ENCODE measurements at regions not wholly inside any gene's neighbourhood (a gene's known extent, or its start where the extent isn't known, plus 50 kb on each side); places are given as distances from the start of the nearest gene placed in this dataset.

DNA sequence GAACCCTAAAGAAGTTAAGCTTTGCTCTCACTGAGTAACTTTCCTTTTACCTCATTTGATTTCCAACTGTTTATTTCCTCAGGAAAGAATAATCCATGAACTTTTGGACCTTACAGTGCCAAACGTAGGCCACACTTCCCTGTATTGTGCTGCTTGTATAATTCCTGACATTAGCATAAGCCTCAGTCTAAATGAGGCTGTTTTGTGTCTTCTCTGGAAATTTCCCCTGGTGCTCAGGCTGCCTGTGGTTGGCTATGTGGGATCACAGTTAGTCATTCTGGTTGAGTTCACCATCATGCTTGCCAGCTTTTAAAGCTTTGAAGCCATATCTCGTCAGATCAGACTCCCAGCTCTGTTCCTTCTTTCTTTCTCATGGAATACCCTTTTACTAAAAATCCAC is 107.0 kb downstream of the FAM76B start:
- peak; percentile 41 for ATAC-seq (ENCODE audit: low FRiP score)

DNA sequence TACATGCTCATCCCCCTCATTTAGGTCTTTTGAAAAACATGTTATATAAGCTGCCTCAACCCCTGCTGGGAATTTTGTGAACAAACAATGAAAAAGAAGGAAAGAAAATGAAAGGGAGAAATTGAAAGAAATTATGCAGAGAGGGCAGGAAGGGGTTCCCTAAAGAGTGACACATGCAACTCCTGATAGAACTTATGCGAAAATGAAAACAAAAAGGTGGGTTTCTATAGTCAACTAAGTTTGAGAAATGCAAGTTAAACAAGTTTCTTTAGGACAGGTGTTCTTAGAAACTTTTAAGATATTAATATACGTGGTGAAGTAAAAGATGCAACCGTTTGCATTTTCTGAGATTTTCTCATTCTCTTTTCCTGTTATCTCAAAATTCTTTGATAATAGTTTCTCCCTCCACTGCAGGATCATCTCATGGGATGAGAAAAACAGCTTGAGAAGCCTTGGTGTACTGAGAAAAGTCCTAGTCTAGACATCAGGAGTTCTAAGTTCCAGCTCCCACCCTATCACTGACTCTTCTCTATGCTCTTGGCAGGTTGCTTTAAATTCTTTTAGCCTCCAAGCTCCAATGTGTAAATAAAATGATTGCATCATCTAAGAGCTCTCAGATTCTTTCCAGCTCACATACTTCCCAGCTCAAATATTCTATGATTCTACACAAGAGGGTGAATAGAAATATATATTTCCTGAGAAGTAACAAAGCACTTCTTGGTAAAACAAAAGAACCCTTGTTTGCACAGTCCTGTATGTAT is 109.2 kb downstream of the FAM76B start:
- TF ChIP-seq, protein P1, sequence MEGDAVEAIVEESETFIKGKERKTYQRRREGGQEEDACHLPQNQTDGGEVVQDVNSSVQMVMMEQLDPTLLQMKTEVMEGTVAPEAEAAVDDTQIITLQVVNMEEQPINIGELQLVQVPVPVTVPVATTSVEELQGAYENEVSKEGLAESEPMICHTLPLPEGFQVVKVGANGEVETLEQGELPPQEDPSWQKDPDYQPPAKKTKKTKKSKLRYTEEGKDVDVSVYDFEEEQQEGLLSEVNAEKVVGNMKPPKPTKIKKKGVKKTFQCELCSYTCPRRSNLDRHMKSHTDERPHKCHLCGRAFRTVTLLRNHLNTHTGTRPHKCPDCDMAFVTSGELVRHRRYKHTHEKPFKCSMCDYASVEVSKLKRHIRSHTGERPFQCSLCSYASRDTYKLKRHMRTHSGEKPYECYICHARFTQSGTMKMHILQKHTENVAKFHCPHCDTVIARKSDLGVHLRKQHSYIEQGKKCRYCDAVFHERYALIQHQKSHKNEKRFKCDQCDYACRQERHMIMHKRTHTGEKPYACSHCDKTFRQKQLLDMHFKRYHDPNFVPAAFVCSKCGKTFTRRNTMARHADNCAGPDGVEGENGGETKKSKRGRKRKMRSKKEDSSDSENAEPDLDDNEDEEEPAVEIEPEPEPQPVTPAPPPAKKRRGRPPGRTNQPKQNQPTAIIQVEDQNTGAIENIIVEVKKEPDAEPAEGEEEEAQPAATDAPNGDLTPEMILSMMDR (IDR thresholded peaks at IDR 0.05), result no peak
- peak; percentile 81 for ATAC-seq (ENCODE audit: low FRiP score)

More for the DNA sequence above, 107.0 kb downstream of the FAM76B start:
- TF ChIP-seq, protein P1 (IDR thresholded peaks at IDR 0.05), result no peak
- DNase-seq (ENCODE audit: low spot score), result no peak

DNA sequence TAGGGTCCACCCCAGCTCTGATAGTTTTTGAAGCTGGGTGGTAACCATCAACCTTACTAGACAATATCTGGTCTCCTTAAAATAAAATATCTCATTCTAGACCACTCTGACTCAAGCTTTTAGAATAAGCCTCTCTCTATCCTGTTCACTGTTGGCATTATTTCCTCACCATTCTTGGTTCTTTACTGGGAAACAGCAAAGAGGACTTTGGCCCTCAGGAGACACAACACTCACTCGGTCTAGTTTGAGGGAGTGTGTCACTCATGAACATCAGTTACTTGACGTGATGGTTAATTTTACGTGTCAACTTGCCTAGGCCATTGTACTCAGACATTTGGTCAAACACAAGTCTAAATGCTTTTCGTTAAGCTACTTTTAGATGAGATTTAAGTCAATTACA is 110.6 kb downstream of the FAM76B start:
- ATAC-seq (ENCODE audit: low FRiP score) (no peak), DNase-seq (ENCODE audit: low spot score) (no peak)
- TF ChIP-seq, protein P1 (IDR thresholded peaks at IDR 0.05), result no peak

More for the DNA sequence above, 109.2 kb downstream of the FAM76B start:
- no peak for DNase-seq (ENCODE audit: low spot score)

DNA sequence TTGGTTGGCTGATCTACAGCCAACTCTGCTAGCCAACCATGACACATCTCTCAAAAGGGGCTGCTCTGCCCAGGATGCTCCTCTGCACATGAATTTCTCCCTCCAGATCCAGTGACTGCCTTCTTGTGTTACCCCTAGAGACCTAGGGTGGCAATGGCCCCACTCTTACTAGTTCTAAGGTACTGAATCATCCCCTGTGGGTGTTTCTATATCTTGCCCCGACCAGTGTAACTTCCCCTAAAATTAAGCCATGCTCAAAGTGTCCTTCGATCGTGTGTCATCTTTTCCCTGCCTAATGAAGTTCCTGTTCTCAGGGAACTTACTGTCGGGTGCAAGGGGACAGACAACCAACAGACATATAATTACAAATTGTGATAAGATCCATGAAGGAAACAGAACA is 113.3 kb downstream of the FAM76B start:
- ATAC-seq (ENCODE audit: low FRiP score), result no peak
- TF ChIP-seq, protein P1 (IDR thresholded peaks at IDR 0.05), result no peak
- no peak for DNase-seq (ENCODE audit: low spot score)

DNA sequence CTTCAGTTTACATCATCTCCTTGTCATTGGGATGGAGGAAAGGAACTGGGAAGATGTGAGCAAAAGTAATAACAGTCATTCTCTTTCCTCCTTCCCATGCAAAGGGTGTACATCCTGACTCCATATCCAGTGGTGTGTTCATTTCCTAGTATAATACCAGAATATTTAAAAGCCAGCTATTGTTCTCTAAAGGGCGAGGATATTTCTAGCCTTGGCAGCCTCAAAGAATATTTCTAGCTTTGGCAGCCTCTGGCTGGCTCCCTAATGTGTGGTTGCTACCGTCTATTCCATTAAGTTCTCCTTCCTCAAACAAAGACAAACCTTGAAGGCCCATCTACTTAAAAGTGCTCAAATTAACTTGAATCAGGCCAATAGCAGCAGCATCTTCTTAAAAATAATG is 114.0 kb downstream of the FAM76B start:
- ATAC-seq (ENCODE audit: low FRiP score), result no peak
- TF ChIP-seq, protein P1 (IDR thresholded peaks at IDR 0.05), result no peak
- no peak for DNase-seq (ENCODE audit: low spot score)

DNA sequence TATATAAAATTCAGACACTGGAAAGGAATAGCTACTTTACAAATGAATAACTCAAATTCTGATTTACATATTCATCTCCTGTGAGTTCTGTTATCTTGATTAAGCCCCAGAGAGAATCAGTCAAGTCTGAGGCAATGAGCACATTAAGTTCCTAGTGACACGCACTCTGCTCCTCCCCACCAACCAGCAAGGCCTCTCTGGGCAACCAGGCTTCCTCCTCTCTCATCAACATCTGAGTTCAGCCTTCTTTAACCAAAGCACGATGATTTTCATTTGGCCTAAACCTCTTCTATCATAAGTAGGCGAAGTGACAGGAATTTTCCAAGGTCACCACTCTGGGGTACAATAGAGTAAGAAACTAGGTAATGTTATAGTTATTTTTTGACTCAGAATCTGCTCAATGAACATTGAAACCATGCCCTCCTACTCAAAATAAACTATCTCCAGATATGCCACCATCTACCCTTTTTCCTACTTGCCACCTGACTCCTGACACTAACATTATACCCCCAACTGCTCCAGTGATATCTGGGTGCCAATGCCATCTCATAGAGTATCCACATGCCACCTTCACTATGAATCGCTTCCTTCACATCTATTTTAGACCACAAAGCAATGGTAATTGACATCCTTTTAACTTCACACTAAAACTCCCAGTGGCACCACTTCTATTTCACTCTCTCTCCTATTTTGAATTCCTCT is 114.8 kb downstream of the FAM76B start:
- no peak for DNase-seq (ENCODE audit: low spot score)
- ATAC-seq (ENCODE audit: low FRiP score), result no peak
- TF ChIP-seq, protein P1 (IDR thresholded peaks at IDR 0.05), result no peak

DNA sequence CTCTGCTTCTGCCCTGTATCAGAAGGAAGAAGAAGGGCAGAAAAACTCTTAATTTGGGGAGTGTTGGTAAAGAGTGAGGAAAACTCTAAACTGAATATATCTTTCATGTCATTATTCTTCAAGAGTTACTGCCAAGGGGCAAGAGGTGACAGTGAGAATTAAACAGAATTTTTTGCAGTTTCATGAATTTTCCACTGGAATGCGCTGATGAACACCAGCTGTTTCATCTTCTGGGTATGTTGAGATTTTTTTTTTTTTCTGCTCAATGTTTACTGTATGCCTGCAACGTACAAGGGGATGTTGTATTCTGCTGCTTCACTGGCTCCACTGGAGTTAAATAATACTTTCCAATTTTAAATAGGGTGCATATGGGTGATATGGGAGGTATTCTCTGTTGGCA is 117.8 kb downstream of the FAM76B start:
- no peak for DNase-seq (ENCODE audit: low spot score)
- TF ChIP-seq, protein P1 (IDR thresholded peaks at IDR 0.05), result no peak
- ATAC-seq (ENCODE audit: low FRiP score), result no peak
